ENCODE measurements at regions not wholly inside any gene's neighbourhood (a gene's known extent, or its start where the extent isn't known, plus 50 kb on each side); places are given as distances from the start of the nearest gene placed in this dataset.
A peak's percentile ranks its signal among the peaks of the same experiment; 100 is the strongest.

GRCh38 chr17:77492446-77493237 is 351.9 kb downstream of the SEC14L1 start:
- H3K9me2 ChIP-seq (replicated peaks; ENCODE audit: insufficient read depth, low read length): no peaks in the 10 kb centered on the region
- peak overlapping the region; percentile 2; the same call in 1 of the 2 replicates for H3K9ac ChIP-seq (ENCODE audit: low read length)
- 0 out of 2 replicates have a peak, but pooled peaks cover 6% of the 10 kb centered on the region for H3K79me2 ChIP-seq (ENCODE audit: insufficient read depth, low read length)
- peaks cover 10% of the 10 kb centered on the region for H3K36me3 ChIP-seq (ENCODE audit: low read length)
- H3K27ac ChIP-seq (ENCODE audit: low read depth, low read length): peak overlapping the region; percentile 84
- H3K9me3 ChIP-seq (ENCODE audit: insufficient read depth, low read length): no peaks in the 10 kb centered on the region
- no peak overlapping the region for H3K4me2 ChIP-seq (ENCODE audit: low read depth, low read length, poor library complexity, severe bottlenecking)
- no peak overlapping the region for H3K4me3 ChIP-seq (ENCODE audit: insufficient read depth, low read length, poor library complexity, severe bottlenecking)
- H4K20me1 ChIP-seq (ENCODE audit: low read depth, low read length): no peaks in the 10 kb centered on the region
- H2AFZ ChIP-seq (ENCODE audit: low read depth, low read length, severe bottlenecking): no peak overlapping the region
- TF ChIP-seq EZH2phosphoT487 (conservative IDR thresholded peaks at IDR 0.05; ENCODE audit: low read length): no peak
- no peak for TF ChIP-seq CTCF (IDR thresholded peaks at IDR 0.05; ENCODE audit: insufficient read depth, low read length, poor library complexity, severe bottlenecking)
- peaks cover 25% of the 10 kb centered on the region for H3F3A ChIP-seq (ENCODE audit: insufficient read depth)
- H3K27me3 ChIP-seq (ENCODE audit: low read length): no peaks in the 10 kb centered on the region

DNA sequence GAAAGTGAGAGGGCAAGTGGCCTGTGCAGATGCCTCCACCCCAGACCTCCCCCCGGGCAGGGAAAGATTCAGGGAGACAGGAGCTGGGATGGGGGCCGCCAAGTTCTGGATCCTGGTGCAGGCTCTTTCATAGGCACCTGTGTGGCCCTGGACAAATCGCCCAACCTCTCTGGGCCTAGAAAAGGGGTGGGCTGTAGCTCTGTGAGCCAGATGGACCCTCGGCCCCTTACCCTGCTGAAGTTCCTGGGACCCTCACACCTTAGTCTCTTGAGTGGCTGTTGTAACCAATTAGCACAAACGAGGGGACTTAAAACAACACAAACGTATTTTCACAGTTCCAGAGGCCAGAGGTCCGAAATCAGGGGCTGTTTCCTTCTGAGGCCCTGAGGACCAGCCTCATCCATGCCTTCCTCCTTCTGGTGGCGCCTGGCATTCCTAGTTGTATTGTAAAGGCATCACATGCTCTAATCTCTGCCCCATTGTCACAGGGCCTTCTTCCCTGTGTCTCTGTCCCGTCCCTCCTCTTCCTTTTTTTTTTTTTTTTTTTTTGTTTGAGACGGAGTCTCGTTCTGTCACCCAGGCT is 352.6 kb downstream of the SEC14L1 start:
- Histone ChIP-seq H3K9me2 (replicated peaks; ENCODE audit: insufficient read depth, low read length) (no peaks in the 10 kb centered on the region), H4K20me1 (ENCODE audit: low read depth, low read length) (no peaks in the 10 kb centered on the region), H3K36me3 (ENCODE audit: low read length) (peaks cover 10% of the 10 kb centered on the region), H3K4me2 (ENCODE audit: low read depth, low read length, poor library complexity, severe bottlenecking) (no peak overlapping the region), H3K79me2 (ENCODE audit: insufficient read depth, low read length) (0 out of 2 replicates have a peak, but pooled peaks cover 6% of the 10 kb centered on the region), H3K9ac (ENCODE audit: low read length) (no peak overlapping the region), H3K9me3 (ENCODE audit: insufficient read depth, low read length) (no peaks in the 10 kb centered on the region), H2AFZ (ENCODE audit: low read depth, low read length, severe bottlenecking) (no peak overlapping the region), H3K27ac (ENCODE audit: low read depth, low read length) (peak overlapping the region; percentile 84), H3F3A (ENCODE audit: insufficient read depth) (peaks cover 25% of the 10 kb centered on the region), H3K27me3 (ENCODE audit: low read length) (no peaks in the 10 kb centered on the region), H3K4me3 (ENCODE audit: insufficient read depth, low read length, poor library complexity, severe bottlenecking) (no peak overlapping the region)
- no peak for TF ChIP-seq EZH2phosphoT487 (conservative IDR thresholded peaks at IDR 0.05; ENCODE audit: low read length)
- no peak for TF ChIP-seq CTCF (IDR thresholded peaks at IDR 0.05; ENCODE audit: insufficient read depth, low read length, poor library complexity, severe bottlenecking)

GRCh38 chr17:77493901-77494663 is 353.3 kb downstream of the SEC14L1 start:
- peak overlapping the region; percentile 7 for H3K4me2 ChIP-seq (ENCODE audit: low read depth, low read length, poor library complexity, severe bottlenecking)
- peak overlapping the region; percentile 74 for H3K27ac ChIP-seq (ENCODE audit: low read depth, low read length)

More at GRCh38 chr17:77493901-77494663, 353.3 kb downstream of the SEC14L1 start:
- no peaks in the 10 kb centered on the region for H3K9me2 ChIP-seq (replicated peaks; ENCODE audit: insufficient read depth, low read length)
- H2AFZ ChIP-seq (ENCODE audit: low read depth, low read length, severe bottlenecking): no peak overlapping the region
- no peak overlapping the region; the same call in 1 of the 2 replicates for H3K9ac ChIP-seq (ENCODE audit: low read length)
- no peaks in the 10 kb centered on the region for H3K9me3 ChIP-seq (ENCODE audit: insufficient read depth, low read length)
- peaks cover 10% of the 10 kb centered on the region for H3K36me3 ChIP-seq (ENCODE audit: low read length)
- TF ChIP-seq CTCF (IDR thresholded peaks at IDR 0.05; ENCODE audit: insufficient read depth, low read length, poor library complexity, severe bottlenecking) (no peak), EZH2phosphoT487 (conservative IDR thresholded peaks at IDR 0.05; ENCODE audit: low read length) (no peak)
- H4K20me1 ChIP-seq (ENCODE audit: low read depth, low read length): no peaks in the 10 kb centered on the region
- H3F3A ChIP-seq (ENCODE audit: insufficient read depth): peaks cover 25% of the 10 kb centered on the region
- 0 out of 2 replicates have a peak, but pooled peaks cover 6% of the 10 kb centered on the region for H3K79me2 ChIP-seq (ENCODE audit: insufficient read depth, low read length)
- no peaks in the 10 kb centered on the region for H3K27me3 ChIP-seq (ENCODE audit: low read length)
- no peak overlapping the region for H3K4me3 ChIP-seq (ENCODE audit: insufficient read depth, low read length, poor library complexity, severe bottlenecking)
